GM21423 (cell line): ENCODE measurements at regions not wholly inside any gene's neighbourhood (a gene's known extent, or its start where the extent isn't known, plus 50 kb on each side); places are given as distances from the start of the nearest gene placed in this dataset.

ENCODE experiments used
- ATAC-seq: cut with Tn5 transposase; IDR thresholded peaks from one replicate; pipeline ENCODE4 v1.9.1; 2021; ENCODE audit warnings: mild to moderate bottlenecking, moderate library complexity; ENCODE audit not compliant: unreplicated experiment

GRCh38 chr13:111632906-111633305 is 312.5 kb downstream of the TEX29 start:
- no peak for ATAC-seq

DNA sequence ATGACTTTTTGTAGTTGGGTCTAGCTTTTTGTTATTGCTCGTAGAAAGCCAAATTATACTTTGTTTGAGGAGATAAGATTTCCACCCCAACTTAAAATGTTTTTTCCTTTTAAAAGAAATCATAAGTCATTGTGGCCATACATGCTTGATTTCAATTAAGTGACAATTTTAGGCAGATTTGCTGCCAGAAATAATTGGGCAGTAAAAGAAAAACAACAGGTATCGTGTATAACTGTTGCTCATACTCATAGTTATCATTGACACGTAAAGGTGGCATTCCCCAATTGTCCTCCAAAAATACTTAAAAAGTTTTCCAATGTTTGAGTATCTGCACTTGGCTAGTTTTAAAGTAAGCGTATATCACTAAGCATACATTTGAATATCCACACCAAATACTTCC is 313.0 kb downstream of the TEX29 start:
- ATAC-seq = no peak

GRCh38 chr13:111634410-111634809 is 314.0 kb downstream of the TEX29 start:
- ATAC-seq = no peak

GRCh38 chr13:111636271-111636670 is 315.8 kb downstream of the TEX29 start:
- ATAC-seq = no peak

GRCh38 chr13:111636804-111637203 is 316.4 kb downstream of the TEX29 start:
- ATAC-seq = no peak

- ATAC-seq = no peak
Measured at GRCh38 chr13:111637365-111637764, 316.9 kb downstream of the TEX29 start.

DNA sequence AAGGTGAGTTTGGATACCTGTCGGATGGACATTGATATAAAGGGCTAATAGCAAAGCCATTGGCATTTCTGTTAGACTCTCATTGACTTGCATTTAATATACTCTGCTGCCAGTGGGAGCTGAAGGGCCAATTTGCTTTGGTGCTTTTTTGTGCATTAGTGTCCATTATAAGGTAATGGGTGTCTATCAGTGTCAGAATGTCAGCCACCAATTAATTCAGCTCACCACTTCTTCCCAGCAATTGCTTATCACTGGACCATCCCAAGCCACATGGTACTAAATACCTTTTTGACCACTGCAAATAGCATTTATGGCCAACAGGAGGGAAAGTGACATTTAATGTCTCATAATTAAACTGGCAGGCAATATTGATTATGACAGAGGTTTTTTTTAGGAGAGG is 317.8 kb downstream of the TEX29 start:
- no peak for ATAC-seq

GRCh38 chr13:111639196-111639705 is 318.8 kb downstream of the TEX29 start:
- no peak for ATAC-seq

- ATAC-seq = no peak
Measured at GRCh38 chr13:111640006-111640405, 319.6 kb downstream of the TEX29 start.

DNA sequence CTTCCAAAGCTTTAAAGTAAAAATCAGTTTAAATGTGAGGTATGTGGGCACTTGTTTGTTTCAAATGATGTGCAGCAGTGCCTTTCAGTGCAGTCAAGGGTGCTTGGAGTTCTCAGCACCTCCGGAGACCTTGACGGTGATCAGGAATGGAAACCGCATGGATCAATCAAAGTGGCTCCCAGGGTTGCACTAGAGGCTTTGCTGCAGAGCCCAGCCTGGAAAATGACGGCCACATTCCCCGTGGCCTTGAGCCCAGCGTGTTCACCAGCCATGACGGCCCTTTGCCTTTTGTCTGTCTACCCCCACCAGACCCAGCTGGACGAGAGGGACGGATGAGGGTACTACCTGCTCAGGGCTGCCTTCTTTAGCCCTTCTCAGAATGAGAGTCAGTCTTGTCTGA is 320.0 kb downstream of the TEX29 start:
- no peak for ATAC-seq

GRCh38 chr13:111642156-111642767 is 321.8 kb downstream of the TEX29 start:
- no peak for ATAC-seq

DNA sequence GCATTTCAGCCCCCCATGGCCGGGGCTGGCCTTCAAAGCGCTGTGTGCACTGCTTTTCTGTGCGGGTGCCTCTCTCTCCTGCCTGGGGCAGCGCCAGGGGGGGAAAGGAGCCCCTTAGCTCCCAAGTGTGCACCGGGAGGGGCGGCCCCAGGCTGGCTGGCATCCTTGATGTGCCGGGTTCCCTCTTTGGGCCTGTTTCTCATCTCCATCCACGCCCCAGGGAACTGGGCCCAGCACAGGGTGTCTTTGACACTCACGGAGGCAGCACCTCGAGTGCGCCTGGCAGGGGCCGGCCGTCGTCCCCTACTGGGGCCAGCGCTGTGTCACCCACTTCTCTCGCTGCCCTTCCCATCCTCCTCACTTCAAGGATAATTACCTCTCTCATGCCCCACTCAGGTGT is 324.3 kb downstream of the TEX29 start:
- no peak for ATAC-seq

DNA sequence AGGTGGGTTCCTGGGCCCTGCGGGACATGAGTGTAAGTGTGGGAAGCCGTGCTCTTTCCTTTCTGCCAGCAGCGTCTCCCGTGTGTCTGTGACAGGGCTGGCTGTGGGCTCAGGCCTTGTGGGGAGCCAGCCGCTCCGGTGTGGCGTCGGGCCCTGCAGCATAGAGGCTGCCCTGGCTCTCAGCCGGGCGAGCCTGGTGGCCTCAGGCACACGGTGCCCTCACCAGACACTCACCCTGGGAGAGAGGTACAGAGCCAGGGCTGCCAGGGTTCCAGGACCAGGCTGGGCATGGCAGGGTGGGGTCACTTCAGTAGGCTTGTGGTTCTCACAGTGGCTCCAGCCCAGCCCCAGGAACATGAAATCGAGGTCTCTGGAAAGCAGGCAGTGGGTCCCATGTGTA is 324.8 kb downstream of the TEX29 start:
- no peak for ATAC-seq

- no peak for ATAC-seq
Measured at GRCh38 chr13:111645598-111646455, 325.4 kb downstream of the TEX29 start.

GRCh38 chr13:111646456-111646855 is 326.0 kb downstream of the TEX29 start:
- no peak for ATAC-seq

DNA sequence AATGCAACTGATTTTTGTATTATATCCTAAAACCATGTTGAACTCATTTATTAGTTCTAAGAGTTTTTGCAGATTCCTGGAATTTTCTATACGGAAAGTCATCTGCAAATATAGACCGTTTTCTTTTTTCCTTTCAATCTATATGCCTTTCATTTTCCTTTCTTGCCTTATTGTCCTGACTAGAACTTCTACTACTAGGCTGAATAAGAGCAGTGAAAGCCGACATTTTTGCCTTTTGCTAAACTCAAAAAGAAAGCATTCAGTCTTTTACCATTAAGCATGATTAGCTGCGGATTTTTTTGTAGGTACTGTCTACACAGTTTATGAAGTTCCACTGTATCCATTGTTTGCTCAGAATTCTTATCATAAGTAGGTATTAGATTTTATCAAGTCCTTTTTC is 328.4 kb downstream of the TEX29 start:
- no peak for ATAC-seq

DNA sequence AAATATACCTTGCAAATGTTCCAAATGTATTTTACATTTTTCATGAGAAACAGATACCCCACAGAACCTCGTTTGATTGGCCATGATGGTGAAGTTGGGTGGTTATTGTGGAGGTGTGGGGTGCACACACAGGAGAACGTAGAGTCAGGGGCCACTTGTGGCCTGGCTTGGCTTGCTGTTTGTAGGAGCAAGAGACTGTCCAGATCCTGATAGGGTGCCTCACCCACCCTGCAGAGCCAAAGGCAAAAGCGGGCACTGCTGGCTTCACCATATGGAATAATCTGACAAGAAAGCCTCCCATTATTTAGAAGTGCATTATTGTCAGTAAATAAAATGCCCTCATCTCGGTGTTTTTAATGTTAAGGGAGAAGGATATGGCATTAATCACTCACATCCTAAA is 330.2 kb downstream of the TEX29 start:
- ATAC-seq = no peak

DNA sequence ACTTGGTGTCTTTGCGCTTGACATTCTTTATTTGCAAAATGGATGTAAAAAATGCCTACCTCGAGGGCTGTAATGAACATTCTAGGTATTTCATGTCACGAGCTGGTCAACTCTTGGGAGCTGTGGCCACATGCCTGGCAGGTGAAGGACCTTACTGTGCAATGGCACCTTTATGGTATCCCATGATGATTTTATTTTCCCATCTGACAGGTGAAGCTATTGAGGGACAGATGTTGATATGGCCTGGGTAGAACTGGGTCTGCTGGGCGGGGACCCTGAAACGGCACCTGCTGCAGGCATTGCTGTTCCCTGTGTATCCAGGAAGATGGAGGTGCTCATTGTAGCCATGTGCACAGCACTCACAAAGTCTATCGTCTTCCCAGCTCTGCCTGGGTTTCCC is 332.2 kb downstream of the TEX29 start:
- no peak for ATAC-seq

- ATAC-seq = no peak
Measured at GRCh38 chr13:111654531-111654930, 334.1 kb downstream of the TEX29 start.

DNA sequence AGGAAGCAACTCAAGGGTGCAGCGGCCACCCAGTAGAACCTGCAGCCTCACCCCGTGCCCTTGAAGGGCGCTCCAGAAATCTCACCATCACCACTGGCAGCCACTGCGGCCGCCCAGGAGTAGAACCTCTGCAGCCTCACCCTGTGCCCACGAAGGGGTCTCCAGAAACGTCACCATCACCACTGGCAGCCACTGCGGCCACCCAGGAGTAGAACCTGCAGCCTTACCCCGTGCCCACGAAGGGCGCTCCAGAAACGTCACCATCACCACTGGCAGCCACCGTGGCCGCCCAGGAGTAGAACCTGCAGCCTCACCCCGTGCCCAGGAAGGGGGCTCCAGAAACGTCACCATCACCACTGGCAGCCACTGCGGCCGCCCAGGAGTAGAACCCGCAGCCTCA is 336.0 kb downstream of the TEX29 start:
- no peak for ATAC-seq

- ATAC-seq = no peak
Measured at GRCh38 chr13:111657013-111657412, 336.6 kb downstream of the TEX29 start.
